SU-DHL-6 (cell line): ENCODE measurements at regions not wholly inside any gene's neighbourhood (a gene's known extent, or its start where the extent isn't known, plus 50 kb on each side); places are given as distances from the start of the nearest gene placed in this dataset.

Source experiments
- H2AFZ ChIP-seq: fragments of 200-600 bp; sonication (generic); 2 replicates; pipeline ENCODE4 v1.6.1; 2014; ENCODE audit warnings: low read depth, mild to moderate bottlenecking, moderate library complexity, mixed read lengths, antibody characterized with exemption, low read length; ENCODE audit not compliant: severe bottlenecking
- H3F3A ChIP-seq: fragments of 200-600 bp; shearing (Covaris generic); 2 replicates; pipeline ENCODE4 v1.6.0; 2016; ENCODE audit warnings: antibody characterized with exemption, mild to moderate bottlenecking; ENCODE audit not compliant: insufficient read depth
- H3K27ac ChIP-seq: fragments of 200-600 bp; sonication (generic); 2 replicates; pipeline ENCODE4 v1.5.1; 2016; ENCODE audit warnings: low read depth, mild to moderate bottlenecking, low read length, moderate library complexity, mixed read lengths
- H3K27me3 ChIP-seq: fragments of 200-600 bp; sonication (generic), shearing (Covaris generic); 2 replicates; pipeline ENCODE4 v1.6.0; 2014; ENCODE audit warnings: mild to moderate bottlenecking, low read length
- H3K36me3 ChIP-seq: fragments of 200-600 bp; sonication (generic); 2 replicates; pipeline ENCODE4 v1.6.1; 2014; ENCODE audit warnings: mild to moderate bottlenecking, low read length, mixed read lengths
- H3K4me2 ChIP-seq: fragments of 300-600, 200-600 bp; shearing (Covaris generic), sonication (generic); 2 replicates; pipeline ENCODE4 v1.6.0; 2014; ENCODE audit warnings: low read length, low read depth, mild to moderate bottlenecking; ENCODE audit not compliant: poor library complexity, severe bottlenecking
- H3K4me3 ChIP-seq: fragments of 200-600 bp; sonication (generic); 2 replicates; pipeline ENCODE4 v1.5.1; 2014; ENCODE audit warnings: antibody characterized with exemption, low read length, mild to moderate bottlenecking, mixed read lengths; ENCODE audit not compliant: insufficient read depth, poor library complexity, severe bottlenecking
- H3K79me2 ChIP-seq: fragments of 200-600 bp; sonication (generic); 2 replicates; pipeline ENCODE4 v1.6.1; 2014; ENCODE audit warnings: mild to moderate bottlenecking, low read length, moderate library complexity; ENCODE audit not compliant: insufficient read depth
- H3K9ac ChIP-seq: fragments of 200-600 bp; sonication (generic); 2 replicates; pipeline ENCODE4 v1.7.0; 2014; ENCODE audit warnings: mild to moderate bottlenecking, low read length
- H3K9me2 ChIP-seq: fragments of 200-600 bp; sonication (generic); replicated peaks from 2 replicates; pipeline ENCODE4 v1.6.1; 2014; ENCODE audit warnings: low read length; ENCODE audit not compliant: insufficient read depth
- H3K9me3 ChIP-seq: fragments of 200-600 bp; sonication (generic); 2 replicates; pipeline ENCODE4 v1.6.1; 2014; ENCODE audit warnings: low read length, mixed read lengths; ENCODE audit not compliant: insufficient read depth
- H4K20me1 ChIP-seq: fragments of 200-600 bp; sonication (generic); 2 replicates; pipeline ENCODE4 v1.6.1; 2014; ENCODE audit warnings: low read depth, mild to moderate bottlenecking, antibody characterized with exemption, low read length, moderate library complexity, mixed read lengths
- EZH2phosphoT487 ChIP-seq: fragments of 200-600 bp; sonication (generic), shearing (Covaris generic); conservative IDR thresholded peaks from 2 replicates; pipeline ENCODE4 v1.6.1; 2018; ENCODE audit warnings: mild to moderate bottlenecking, antibody characterized with exemption, low read length, moderate library complexity, mixed read lengths
- TF ChIP-seq, protein P1 (sequence below): fragments of 200-600 bp; sonication (generic); IDR thresholded peaks from one replicate; pipeline ENCODE4 v1.5.1; 2017; ENCODE audit warnings: antibody characterized with exemption, mild to moderate bottlenecking, low read length, moderate library complexity; ENCODE audit not compliant: insufficient read depth, poor library complexity, severe bottlenecking

DNA sequence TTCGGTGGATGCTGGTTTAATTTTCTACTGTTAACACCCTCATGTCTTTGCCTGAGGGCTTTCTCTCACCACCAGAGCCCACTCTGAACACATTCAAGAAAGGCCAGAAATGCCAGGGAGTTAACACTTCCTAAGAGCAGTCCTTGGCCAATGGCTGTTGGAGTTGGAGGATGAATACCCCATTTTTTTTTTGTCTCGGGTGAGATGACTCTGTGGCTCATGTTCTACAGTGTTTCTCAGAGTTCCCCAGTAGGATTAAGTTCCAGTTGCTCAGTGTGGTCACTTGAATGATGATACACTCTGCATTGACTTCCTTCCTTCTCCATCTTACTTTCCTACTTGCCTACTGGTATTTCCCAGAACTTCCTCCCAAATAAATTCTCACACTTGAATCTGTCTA, 65.8 kb downstream of the FOS start:
- no peaks in the 10 kb centered on the region for H3K9me2 ChIP-seq
- H3K36me3 ChIP-seq: no peaks in the 10 kb centered on the region
- no peaks in the 10 kb centered on the region for H3K9me3 ChIP-seq
- TF ChIP-seq, protein P1, sequence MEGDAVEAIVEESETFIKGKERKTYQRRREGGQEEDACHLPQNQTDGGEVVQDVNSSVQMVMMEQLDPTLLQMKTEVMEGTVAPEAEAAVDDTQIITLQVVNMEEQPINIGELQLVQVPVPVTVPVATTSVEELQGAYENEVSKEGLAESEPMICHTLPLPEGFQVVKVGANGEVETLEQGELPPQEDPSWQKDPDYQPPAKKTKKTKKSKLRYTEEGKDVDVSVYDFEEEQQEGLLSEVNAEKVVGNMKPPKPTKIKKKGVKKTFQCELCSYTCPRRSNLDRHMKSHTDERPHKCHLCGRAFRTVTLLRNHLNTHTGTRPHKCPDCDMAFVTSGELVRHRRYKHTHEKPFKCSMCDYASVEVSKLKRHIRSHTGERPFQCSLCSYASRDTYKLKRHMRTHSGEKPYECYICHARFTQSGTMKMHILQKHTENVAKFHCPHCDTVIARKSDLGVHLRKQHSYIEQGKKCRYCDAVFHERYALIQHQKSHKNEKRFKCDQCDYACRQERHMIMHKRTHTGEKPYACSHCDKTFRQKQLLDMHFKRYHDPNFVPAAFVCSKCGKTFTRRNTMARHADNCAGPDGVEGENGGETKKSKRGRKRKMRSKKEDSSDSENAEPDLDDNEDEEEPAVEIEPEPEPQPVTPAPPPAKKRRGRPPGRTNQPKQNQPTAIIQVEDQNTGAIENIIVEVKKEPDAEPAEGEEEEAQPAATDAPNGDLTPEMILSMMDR: no peak
- TF ChIP-seq EZH2phosphoT487: no peak
- no peaks in the 10 kb centered on the region for H3K79me2 ChIP-seq
- no peak overlapping the region for H3K9ac ChIP-seq
- no peak overlapping the region for H2AFZ ChIP-seq
- no peaks in the 10 kb centered on the region for H4K20me1 ChIP-seq
- H3K4me3 ChIP-seq: no peak overlapping the region
- no peak overlapping the region for H3K27ac ChIP-seq
- no peaks in the 10 kb centered on the region for H3K27me3 ChIP-seq
- H3F3A ChIP-seq: no peaks in the 10 kb centered on the region
- no peak overlapping the region for H3K4me2 ChIP-seq

DNA sequence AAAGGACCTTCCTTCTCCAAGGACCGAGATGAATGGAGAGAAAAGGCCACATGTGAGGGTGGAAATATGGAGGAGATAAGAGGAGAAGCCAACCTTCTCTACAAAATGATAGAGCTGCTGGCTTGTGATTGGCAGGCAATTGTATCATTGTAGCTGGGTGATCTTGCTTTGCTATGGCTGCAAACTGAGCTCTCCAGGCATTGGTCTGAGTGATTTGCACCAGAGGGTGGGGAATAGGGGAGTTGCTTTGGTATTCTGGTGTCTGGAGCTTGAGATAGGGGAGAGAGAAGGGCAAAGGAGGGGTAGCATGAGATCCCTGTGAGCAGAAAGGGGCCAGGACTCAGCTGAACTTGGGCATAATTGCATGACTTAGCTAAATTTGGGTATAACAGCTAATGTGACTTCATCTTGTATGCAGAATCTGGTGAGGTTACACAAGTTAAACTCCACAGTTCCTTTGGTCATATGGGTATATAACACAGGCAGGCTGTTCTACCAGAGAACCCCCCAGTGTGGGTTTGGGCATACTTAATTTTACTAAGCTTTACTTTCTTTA, 72.0 kb downstream of the FOS start:
- Histone ChIP-seq H3K9me2 (no peaks in the 10 kb centered on the region), H3K27ac (no peak overlapping the region), H3K9me3 (no peaks in the 10 kb centered on the region), H3K79me2 (no peaks in the 10 kb centered on the region), H3K4me3 (no peak overlapping the region), H3K36me3 (no peaks in the 10 kb centered on the region), H3F3A (no peaks in the 10 kb centered on the region), H3K27me3 (no peaks in the 10 kb centered on the region), H3K9ac (no peak overlapping the region), H3K4me2 (no peak overlapping the region), H2AFZ (no peak overlapping the region), H4K20me1 (no peaks in the 10 kb centered on the region)
- no peak for TF ChIP-seq EZH2phosphoT487
- TF ChIP-seq, protein P1: no peak

DNA sequence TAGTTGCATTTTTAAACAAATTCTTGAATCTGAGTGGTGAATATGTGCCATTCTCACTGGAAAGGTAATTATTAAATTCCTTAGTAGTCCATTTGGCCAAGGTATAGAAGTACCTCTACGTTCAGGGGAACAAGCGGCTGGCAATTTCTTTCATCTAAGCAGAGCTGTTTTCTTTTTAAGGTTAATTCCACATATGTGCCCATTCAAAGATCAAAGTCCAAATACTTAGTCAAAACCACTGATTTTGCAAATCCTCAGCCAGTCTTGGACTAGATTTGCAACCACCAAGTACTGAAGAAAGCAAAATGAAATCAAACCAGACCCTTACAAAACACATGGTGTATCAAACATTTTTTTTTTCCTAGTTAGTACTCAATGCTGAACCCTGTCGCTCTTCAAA, 68.7 kb upstream of the JDP2 start:
- Histone ChIP-seq H3F3A (no peaks in the 10 kb centered on the region), H3K4me3 (no peak overlapping the region), H3K27ac (no peak overlapping the region), H3K9ac (no peak overlapping the region), H3K27me3 (no peaks in the 10 kb centered on the region), H3K4me2 (no peak overlapping the region), H3K9me3 (no peaks in the 10 kb centered on the region), H4K20me1 (no peaks in the 10 kb centered on the region), H3K79me2 (no peaks in the 10 kb centered on the region), H2AFZ (no peak overlapping the region), H3K9me2 (no peaks in the 10 kb centered on the region), H3K36me3 (no peaks in the 10 kb centered on the region)
- no peak for TF ChIP-seq EZH2phosphoT487
- TF ChIP-seq, protein P1: no peak

DNA sequence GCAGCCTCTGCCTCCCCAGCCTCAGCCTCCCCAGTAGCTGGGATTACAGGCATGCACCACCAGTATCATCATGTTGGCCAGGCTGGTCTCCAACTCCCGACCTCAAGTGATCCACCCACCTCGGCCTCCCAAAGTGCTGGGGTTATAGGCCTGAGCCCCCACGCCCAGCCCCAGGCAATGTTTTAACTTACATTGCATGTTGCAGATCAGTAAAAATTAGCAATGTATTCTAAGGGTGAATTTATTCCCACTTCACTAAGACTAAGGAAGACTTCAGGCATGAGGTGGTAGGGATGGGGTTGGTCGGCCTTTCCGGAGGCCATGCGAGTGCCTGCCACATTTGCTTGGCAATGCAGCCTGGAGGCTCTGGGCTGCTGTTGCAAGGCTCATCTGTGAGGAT, 66.8 kb upstream of the JDP2 start:
- H3K4me2 ChIP-seq: no peak overlapping the region
- no peak overlapping the region for H3K27ac ChIP-seq
- H3F3A ChIP-seq: no peaks in the 10 kb centered on the region
- no peaks in the 10 kb centered on the region for H4K20me1 ChIP-seq
- H3K9me2 ChIP-seq: no peaks in the 10 kb centered on the region
- no peak overlapping the region for H3K4me3 ChIP-seq
- no peak overlapping the region for H3K9ac ChIP-seq
- no peaks in the 10 kb centered on the region for H3K27me3 ChIP-seq
- no peak overlapping the region for H2AFZ ChIP-seq
- TF ChIP-seq EZH2phosphoT487: no peak
- TF ChIP-seq, protein P1: no peak
- no peaks in the 10 kb centered on the region for H3K79me2 ChIP-seq
- H3K9me3 ChIP-seq: no peaks in the 10 kb centered on the region
- H3K36me3 ChIP-seq: no peaks in the 10 kb centered on the region
